GM23338 (cell line): ENCODE measurements at regions not wholly inside any gene's neighbourhood (a gene's known extent, or its start where the extent isn't known, plus 50 kb on each side); places are given as distances from the start of the nearest gene placed in this dataset.

Experiments
- ATAC-seq: fragments of 200-7000 bp; cut with Tn5 transposase; 3 replicates; pipeline ENCODE4 v1.9.1; 2020
- DNase-seq: peaks from one replicate; pipeline ENCODE4 v3.0.0-alpha.2; 2015; ENCODE audit warnings: low spot score
- H2AFZ ChIP-seq: fragments of 200-600 bp; sonication (generic); 2 replicates; pipeline ENCODE4 v1.8.0; 2016; ENCODE audit warnings: antibody characterized with exemption, mild to moderate bottlenecking, moderate library complexity
- H3F3A ChIP-seq: fragments of 200-600 bp; sonication (generic); replicated peaks from 2 replicates; pipeline ENCODE4 v1.8.0; 2017; ENCODE audit warnings: antibody characterized with exemption, mixed run types, low read depth
- H3K27ac ChIP-seq: fragments of 200-600 bp; sonication (generic); 2 replicates; pipeline ENCODE4 v1.6.1; 2016; ENCODE audit warnings: low read depth
- H3K27me3 ChIP-seq: fragments of 200-600 bp; sonication (generic); 2 replicates; pipeline ENCODE4 v1.8.0; 2016; ENCODE audit warnings: mild to moderate bottlenecking, mixed run types, moderate library complexity; ENCODE audit not compliant: insufficient read depth
- H3K36me3 ChIP-seq: fragments of 200-600 bp; sonication (generic); 2 replicates; pipeline ENCODE4 v1.8.0; 2016; ENCODE audit warnings: mild to moderate bottlenecking; ENCODE audit not compliant: insufficient read depth
- H3K4me1 ChIP-seq: fragments of 200-600 bp; sonication (generic); 2 replicates; pipeline ENCODE4 v1.8.0; 2016; ENCODE audit warnings: mild to moderate bottlenecking, moderate library complexity; ENCODE audit not compliant: insufficient read depth
- H3K4me2 ChIP-seq: fragments of 200-600 bp; sonication (generic); 2 replicates; pipeline ENCODE4 v1.7.1; 2017; ENCODE audit warnings: mixed run types
- H3K4me3 ChIP-seq: fragments of 200-600 bp; sonication (generic); 2 replicates; pipeline ENCODE4 v1.6.1; 2016; ENCODE audit warnings: mixed run types
- H3K79me2 ChIP-seq: fragments of 200-600 bp; sonication (generic); replicated peaks from 2 replicates; pipeline ENCODE4 v1.8.0; 2017; ENCODE audit warnings: mild to moderate bottlenecking; ENCODE audit not compliant: insufficient read depth
- H3K9me2 ChIP-seq: fragments of 200-600 bp; sonication (generic); 2 replicates; pipeline ENCODE4 v1.8.0; 2017; ENCODE audit not compliant: insufficient read depth
- H4K20me1 ChIP-seq: fragments of 200-600 bp; sonication (generic); replicated peaks from 2 replicates; pipeline ENCODE4 v1.8.0; 2017; ENCODE audit warnings: mild to moderate bottlenecking; ENCODE audit not compliant: insufficient read depth
- H3K27ac Mint-ChIP-seq: 2 replicates; pipeline ENCODE4 v1.8.0; 2020; ENCODE audit warnings: inconsistent platforms, mild to moderate bottlenecking, moderate library complexity, mixed read lengths
- H3K27me3 Mint-ChIP-seq: 3 replicates; pipeline ENCODE4 v1.8.0; 2022; ENCODE audit warnings: low read depth, mild to moderate bottlenecking, moderate library complexity, mixed read lengths, inconsistent platforms; ENCODE audit not compliant: insufficient read depth, poor library complexity
- H3K36me3 Mint-ChIP-seq: 3 replicates; pipeline ENCODE4 v1.8.0; 2021; ENCODE audit warnings: low read depth, mild to moderate bottlenecking, inconsistent platforms, moderate library complexity, mixed read lengths
- H3K4me1 Mint-ChIP-seq: 3 replicates; pipeline ENCODE4 v1.8.0; 2020; ENCODE audit warnings: mild to moderate bottlenecking, inconsistent platforms, mixed read lengths
- H3K4me3 Mint-ChIP-seq: 3 replicates; pipeline ENCODE4 v1.8.0; 2021; ENCODE audit warnings: moderate library complexity, mild to moderate bottlenecking, inconsistent platforms, mixed read lengths
- H3K9me3 Mint-ChIP-seq: 3 replicates; pipeline ENCODE4 v1.8.0; 2020; ENCODE audit warnings: moderate library complexity, mild to moderate bottlenecking, inconsistent platforms, mixed read lengths
- CTCF ChIP-seq, 2 experiments: fragments of 200-600 bp in 1 of 2; sonication (generic) in 1 of 2; conservative IDR thresholded peaks; 2 replicates each; pipeline versions ENCODE4 v1.5.1 to v1.6.1; 2016 to 2017; ENCODE audit warnings: antibody characterized with exemption in 2 of 2, low read depth in 2 of 2, mild to moderate bottlenecking in 2 of 2, moderate library complexity in 1 of 2
- ETS1 ChIP-seq: IDR thresholded peaks from 2 replicates; pipeline ENCODE4 v1.6.1; 2016; ENCODE audit warnings: antibody characterized with exemption
- EZH2phosphoT487 ChIP-seq: fragments of 200-600 bp; sonication (generic); IDR thresholded peaks from one replicate; pipeline ENCODE4 v1.8.1; 2018; ENCODE audit warnings: antibody characterized with exemption; ENCODE audit not compliant: unreplicated experiment
- JUNB ChIP-seq: IDR thresholded peaks from one replicate; pipeline ENCODE4 v1.6.1; 2016; ENCODE audit warnings: antibody characterized with exemption; ENCODE audit not compliant: unreplicated experiment
- POLR2AphosphoS5 ChIP-seq: IDR thresholded peaks from 2 replicates; pipeline ENCODE4 v1.6.1; 2016; ENCODE audit warnings: antibody characterized with exemption, low read depth
- REST ChIP-seq: IDR thresholded peaks from one replicate; pipeline ENCODE4 v1.6.1; 2018; ENCODE audit warnings: antibody characterized with exemption; ENCODE audit not compliant: unreplicated experiment
- ZNF114 ChIP-seq: fragments of 250-450 bp; sonication (Bioruptor Pico); IDR thresholded peaks from 2 replicates; pipeline ENCODE4 v1.5.0; 2020; ENCODE audit warnings: mild to moderate bottlenecking, moderate library complexity
- ZNF331 ChIP-seq: fragments of 250-450 bp; sonication (Bioruptor Pico); IDR thresholded peaks from 2 replicates; pipeline ENCODE4 v1.5.0; 2020; ENCODE audit warnings: low read depth, mild to moderate bottlenecking, moderate library complexity

- H3K4me3 Mint-ChIP-seq = no peak overlapping the region
Observed at GRCh38 chr14:37945959-37946358, 261.7 kb upstream of the SSTR1 start.

More at GRCh38 chr14:37945959-37946358, 261.7 kb upstream of the SSTR1 start:
- H4K20me1 ChIP-seq = no peaks in the 10 kb centered on the region
- H3K4me3 ChIP-seq = no peak overlapping the region
- DNase-seq (no peak), ATAC-seq (no peak)
- H2AFZ ChIP-seq = no peak overlapping the region
- Mint-ChIP-seq H3K27ac (no peak overlapping the region), H3K36me3 (peaks cover 35% of the 10 kb centered on the region), H3K27me3 (no peaks in the 10 kb centered on the region), H3K4me1 (no peaks in the 10 kb centered on the region), H3K9me3 (peaks cover 59% of the 10 kb centered on the region)
- H3K36me3 ChIP-seq = peaks cover 4% of the 10 kb centered on the region; the same call in 1 of the 2 replicates
- 0 out of 2 replicates have a peak, but pooled peaks cover 3% of the 10 kb centered on the region for H3K9me2 ChIP-seq
- no peaks in the 10 kb centered on the region for H3K4me1 ChIP-seq
- H3K27ac ChIP-seq = no peak overlapping the region
- H3K79me2 ChIP-seq = no peaks in the 10 kb centered on the region
- TF ChIP-seq ZNF114 = no peak
- no peak for TF ChIP-seq EZH2phosphoT487
- no peak for TF ChIP-seq ETS1
- TF ChIP-seq ZNF331 (CRISPR knock-in tag) = no peak
- TF ChIP-seq REST = no peak
- peak in 1 of 2 experiments; percentile 12; a peak in 1 of 4 replicates for TF ChIP-seq CTCF (conservative IDR thresholded peaks at IDR 0.05; ENCODE audit: low read depth in 2 of 2)
- TF ChIP-seq POLR2AphosphoS5 = no peak
- no peak for TF ChIP-seq JUNB
- H3K4me2 ChIP-seq = no peak overlapping the region
- no peaks in the 10 kb centered on the region for H3K27me3 ChIP-seq
- H3F3A ChIP-seq = no peaks in the 10 kb centered on the region
